AG09319 (cell line): ENCODE measurements at regions not wholly inside any gene's neighbourhood (a gene's known extent, or its start where the extent isn't known, plus 50 kb on each side); places are given as distances from the start of the nearest gene placed in this dataset.
A peak's percentile ranks its signal among the peaks of the same experiment; 100 is the strongest.

Experiments used
- DNase-seq: peaks from one replicate; pipeline ENCODE4 v3.0.0-alpha.2; 2010; ENCODE audit warnings: low read depth; ENCODE audit errors: extremely low read depth
- CTCF ChIP-seq: IDR thresholded peaks from 2 replicates; pipeline ENCODE4 v1.5.1; 2011; ENCODE audit warnings: low read depth, mild to moderate bottlenecking, inconsistent platforms, low read length, moderate library complexity

- DNase-seq = no peak
- TF ChIP-seq CTCF = no peak
Measured at GRCh38 chr14:51431741-51432140, 191.7 kb downstream of the TMX1 start.

GRCh38 chr14:51432302-51432948 is 192.4 kb downstream of the TMX1 start:
- no peak for DNase-seq
- TF ChIP-seq CTCF = no peak

GRCh38 chr14:51436630-51437029 is 196.6 kb downstream of the TMX1 start:
- TF ChIP-seq CTCF = no peak
- no peak for DNase-seq

GRCh38 chr14:51439896-51440295 is 199.8 kb downstream of the TMX1 start:
- no peak for TF ChIP-seq CTCF
- DNase-seq = no peak

GRCh38 chr14:51441001-51441400 is 201.0 kb downstream of the TMX1 start:
- TF ChIP-seq CTCF = no peak
- DNase-seq = no peak

GRCh38 chr14:51442513-51443175 is 202.6 kb downstream of the TMX1 start:
- peak; percentile 83 for DNase-seq

More at GRCh38 chr14:51442513-51443175, 202.6 kb downstream of the TMX1 start:
- TF ChIP-seq CTCF = no peak
